ENCODE measurements at regions not wholly inside any gene's neighbourhood (a gene's known extent, or its start where the extent isn't known, plus 50 kb on each side); places are given as distances from the start of the nearest gene placed in this dataset.

DNA sequence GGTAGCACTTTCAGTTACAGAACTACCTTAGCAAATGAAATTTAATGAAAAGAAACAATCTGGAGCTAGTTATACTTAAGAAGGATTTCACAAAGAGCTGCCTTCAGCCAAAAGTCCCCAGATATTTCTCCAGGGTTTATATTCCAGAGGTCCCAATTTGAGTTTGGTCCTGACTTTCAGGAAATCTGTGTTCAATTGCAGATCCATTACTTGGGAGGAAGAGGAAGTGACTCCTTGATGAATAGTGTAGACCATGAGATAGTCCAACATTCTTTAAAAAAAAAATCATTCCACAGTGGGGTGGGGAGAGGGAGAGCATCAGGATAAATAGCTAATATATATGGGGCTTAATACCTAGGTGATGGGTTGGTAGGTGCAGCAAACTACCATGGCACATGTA, 117.6 kb upstream of the ARHGAP20 start:
- DNase-seq (ENCODE audit: extremely low spot score) = no peak
- ChIA-PET CTCF (no interaction called here), POLR2A (no interaction called here)
- TF ChIP-seq SUZ12 (IDR thresholded peaks at IDR 0.05) (no peak), CTBP1 (IDR thresholded peaks at IDR 0.05; ENCODE audit: borderline replicate concordance) (no peak), ELF4 (IDR thresholded peaks at IDR 0.05) (no peak), SP1 (IDR thresholded peaks at IDR 0.05) (no peak), FOXA1 (IDR thresholded peaks at IDR 0.05) (no peak), TARDBP (IDR thresholded peaks at IDR 0.05) (no peak), NFRKB (IDR thresholded peaks at IDR 0.05) (no peak), ARNT (IDR thresholded peaks at IDR 0.05) (no peak), HDGF (IDR thresholded peaks at IDR 0.05; ENCODE audit: borderline replicate concordance) (no peak), ZNF384 (IDR thresholded peaks at IDR 0.05) (no peak), FOXK2 (IDR thresholded peaks at IDR 0.05) (no peak), BHLHE40 (IDR thresholded peaks at IDR 0.05; ENCODE audit: borderline replicate concordance) (no peak), FOXM1 (IDR thresholded peaks at IDR 0.05; ENCODE audit: borderline replicate concordance) (no peak), LEF1 (IDR thresholded peaks at IDR 0.05; ENCODE audit: borderline replicate concordance) (no peak), L3MBTL2 (conservative IDR thresholded peaks at IDR 0.05) (no peak)
- TF ChIP-seq, protein P1, sequence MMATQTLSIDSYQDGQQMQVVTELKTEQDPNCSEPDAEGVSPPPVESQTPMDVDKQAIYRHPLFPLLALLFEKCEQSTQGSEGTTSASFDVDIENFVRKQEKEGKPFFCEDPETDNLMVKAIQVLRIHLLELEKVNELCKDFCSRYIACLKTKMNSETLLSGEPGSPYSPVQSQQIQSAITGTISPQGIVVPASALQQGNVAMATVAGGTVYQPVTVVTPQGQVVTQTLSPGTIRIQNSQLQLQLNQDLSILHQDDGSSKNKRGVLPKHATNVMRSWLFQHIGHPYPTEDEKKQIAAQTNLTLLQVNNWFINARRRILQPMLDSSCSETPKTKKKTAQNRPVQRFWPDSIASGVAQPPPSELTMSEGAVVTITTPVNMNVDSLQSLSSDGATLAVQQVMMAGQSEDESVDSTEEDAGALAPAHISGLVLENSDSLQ (IDR thresholded peaks at IDR 0.05) = no peak

DNA sequence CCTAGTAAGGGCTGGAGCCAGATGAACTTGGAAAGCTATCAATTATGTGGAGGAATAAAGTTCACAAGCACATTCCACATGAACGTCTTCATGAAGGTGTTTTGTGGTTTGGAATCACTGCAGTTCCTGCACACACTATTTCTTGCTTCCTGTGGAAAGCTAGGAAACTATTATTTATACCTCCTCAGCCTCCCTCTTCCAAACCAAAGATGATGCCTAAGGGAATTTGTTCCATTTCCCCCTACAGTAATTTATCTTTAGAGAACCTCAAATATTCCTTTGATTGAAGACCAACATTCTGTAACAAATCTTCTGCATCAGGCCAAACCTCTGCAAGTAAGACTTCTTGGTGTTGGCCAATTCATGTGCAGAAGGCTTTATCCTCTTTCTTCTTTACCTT, 115.8 kb upstream of the ARHGAP20 start:
- POLR2A ChIA-PET = no interaction called here
- CTCF ChIA-PET = no interaction called here
- no peak for DNase-seq (ENCODE audit: extremely low spot score)
- TF ChIP-seq FOXA1 (IDR thresholded peaks at IDR 0.05) (no peak), L3MBTL2 (conservative IDR thresholded peaks at IDR 0.05) (no peak), FOXK2 (IDR thresholded peaks at IDR 0.05) (no peak), ZNF384 (IDR thresholded peaks at IDR 0.05) (no peak), NFRKB (IDR thresholded peaks at IDR 0.05) (no peak), ARNT (IDR thresholded peaks at IDR 0.05) (no peak), SP1 (IDR thresholded peaks at IDR 0.05) (no peak), FOXM1 (IDR thresholded peaks at IDR 0.05; ENCODE audit: borderline replicate concordance) (no peak), TARDBP (IDR thresholded peaks at IDR 0.05) (no peak), CTBP1 (IDR thresholded peaks at IDR 0.05; ENCODE audit: borderline replicate concordance) (no peak)
- TF ChIP-seq, protein P1 (IDR thresholded peaks at IDR 0.05) = no peak

DNA sequence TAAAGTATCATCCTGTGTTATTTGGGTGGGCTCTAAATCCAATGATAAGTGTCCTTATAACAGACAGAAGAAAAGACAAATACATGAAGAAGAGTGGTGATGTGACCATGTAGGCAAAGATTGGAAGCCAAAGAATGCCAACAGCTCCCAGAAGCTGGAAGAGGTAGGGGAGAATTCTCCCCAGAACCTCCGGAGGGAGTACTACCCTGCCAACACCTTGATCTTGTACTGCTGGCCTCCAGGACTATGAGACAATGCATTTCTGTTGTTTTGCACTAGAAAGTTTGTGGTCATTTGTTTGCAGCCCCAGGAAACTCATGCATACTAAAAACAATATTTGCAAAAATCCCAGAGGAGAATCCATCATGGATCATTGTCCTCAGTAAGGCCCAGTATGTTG, 115.0 kb upstream of the ARHGAP20 start:
- no peak for TF ChIP-seq LEF1 (IDR thresholded peaks at IDR 0.05; ENCODE audit: borderline replicate concordance)
- no peak for TF ChIP-seq SUZ12 (IDR thresholded peaks at IDR 0.05)
- no peak for TF ChIP-seq ZNF384 (IDR thresholded peaks at IDR 0.05)
- no peak for TF ChIP-seq ARNT (IDR thresholded peaks at IDR 0.05)
- no peak for TF ChIP-seq FOXM1 (IDR thresholded peaks at IDR 0.05; ENCODE audit: borderline replicate concordance)
- no peak for TF ChIP-seq BHLHE40 (IDR thresholded peaks at IDR 0.05; ENCODE audit: borderline replicate concordance)
- TF ChIP-seq, protein P1 (IDR thresholded peaks at IDR 0.05) = no peak
- no peak for TF ChIP-seq TARDBP (IDR thresholded peaks at IDR 0.05)
- TF ChIP-seq ELF4 (IDR thresholded peaks at IDR 0.05) = no peak
- no peak for TF ChIP-seq NFRKB (IDR thresholded peaks at IDR 0.05)
- no peak for TF ChIP-seq L3MBTL2 (conservative IDR thresholded peaks at IDR 0.05)
- TF ChIP-seq FOXK2 (IDR thresholded peaks at IDR 0.05) = no peak
- ChIA-PET POLR2A (no interaction called here), CTCF (no interaction called here)
- DNase-seq (ENCODE audit: extremely low spot score) = no peak

GRCh38 chr11:110824912-110825620, 112.8 kb upstream of the ARHGAP20 start:
- CTCF ChIA-PET = no interaction called here
- no peak for TF ChIP-seq L3MBTL2 (conservative IDR thresholded peaks at IDR 0.05)
- no peak for TF ChIP-seq NFRKB (IDR thresholded peaks at IDR 0.05)
- no peak for TF ChIP-seq LEF1 (IDR thresholded peaks at IDR 0.05; ENCODE audit: borderline replicate concordance)
- TF ChIP-seq ELF4 (IDR thresholded peaks at IDR 0.05) = no peak
- no peak for TF ChIP-seq HDGF (IDR thresholded peaks at IDR 0.05; ENCODE audit: borderline replicate concordance)
- no peak for TF ChIP-seq ARNT (IDR thresholded peaks at IDR 0.05)
- TF ChIP-seq FOXK2 (IDR thresholded peaks at IDR 0.05) = no peak
- TF ChIP-seq ZNF384 (IDR thresholded peaks at IDR 0.05) = no peak
- no peak for TF ChIP-seq SUZ12 (IDR thresholded peaks at IDR 0.05)
- TF ChIP-seq BHLHE40 (IDR thresholded peaks at IDR 0.05; ENCODE audit: borderline replicate concordance) = no peak
- TF ChIP-seq FOXM1 (IDR thresholded peaks at IDR 0.05; ENCODE audit: borderline replicate concordance) = no peak
- TF ChIP-seq, protein P1 (IDR thresholded peaks at IDR 0.05) = no peak
- TF ChIP-seq SP1 (IDR thresholded peaks at IDR 0.05) = no peak
- TF ChIP-seq FOXA1 (IDR thresholded peaks at IDR 0.05) = no peak
- no peak for TF ChIP-seq CTBP1 (IDR thresholded peaks at IDR 0.05; ENCODE audit: borderline replicate concordance)
- POLR2A ChIA-PET = no interaction called here
- no peak for DNase-seq (ENCODE audit: extremely low spot score)

GRCh38 chr11:110818032-110818687, 105.9 kb upstream of the ARHGAP20 start:
- no peak for DNase-seq (ENCODE audit: extremely low spot score)
- TF ChIP-seq ARNT (IDR thresholded peaks at IDR 0.05) (no peak), NFRKB (IDR thresholded peaks at IDR 0.05) (no peak), BHLHE40 (IDR thresholded peaks at IDR 0.05; ENCODE audit: borderline replicate concordance) (no peak), ELF4 (IDR thresholded peaks at IDR 0.05) (no peak), FOXA1 (IDR thresholded peaks at IDR 0.05) (no peak), CTBP1 (IDR thresholded peaks at IDR 0.05; ENCODE audit: borderline replicate concordance) (no peak), L3MBTL2 (conservative IDR thresholded peaks at IDR 0.05) (no peak), SP1 (IDR thresholded peaks at IDR 0.05) (no peak), FOXM1 (IDR thresholded peaks at IDR 0.05; ENCODE audit: borderline replicate concordance) (no peak), ZNF384 (IDR thresholded peaks at IDR 0.05) (no peak), FOXK2 (IDR thresholded peaks at IDR 0.05) (no peak), TARDBP (IDR thresholded peaks at IDR 0.05) (no peak), LEF1 (IDR thresholded peaks at IDR 0.05; ENCODE audit: borderline replicate concordance) (no peak)
- TF ChIP-seq, protein P1 (IDR thresholded peaks at IDR 0.05) = no peak
- ChIA-PET CTCF (no interaction called here), POLR2A (no interaction called here)
